HPDE6-E6E7 (cell line): ENCODE measurements at regions not wholly inside any gene's neighbourhood (a gene's known extent, or its start where the extent isn't known, plus 50 kb on each side); places are given as distances from the start of the nearest gene placed in this dataset.
"Not testable (repeated sequence)": the region's sequence is repeated elsewhere in the genome, so short reads cannot be mapped to it uniquely, and the experiment has no call there.

Source experiments
- DNase-seq: peaks from one replicate; pipeline ENCODE4 v3.0.0; 2011; ENCODE audit warnings: missing footprints; ENCODE audit errors: extremely low spot score

DNA sequence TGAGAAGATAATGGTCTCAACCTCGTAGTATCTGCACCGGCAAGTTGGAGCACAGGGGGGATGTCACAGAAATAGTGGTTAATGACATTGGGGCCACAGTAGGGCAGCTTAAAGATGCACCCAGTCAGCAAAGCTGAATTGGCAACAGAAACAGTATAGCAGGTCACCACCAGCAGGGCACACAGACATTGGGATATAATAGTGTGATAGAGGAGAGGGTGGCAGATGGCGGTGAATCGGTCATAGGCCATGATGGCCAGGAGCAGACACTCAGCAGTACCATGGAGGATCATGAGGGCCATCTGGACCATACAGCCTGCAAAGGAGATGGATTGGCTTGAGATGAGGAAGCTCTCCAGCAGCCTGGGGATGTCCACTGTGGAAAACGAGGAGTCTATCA, 106.0 kb upstream of the OR9Q1 start:
- no peak for DNase-seq

DNA sequence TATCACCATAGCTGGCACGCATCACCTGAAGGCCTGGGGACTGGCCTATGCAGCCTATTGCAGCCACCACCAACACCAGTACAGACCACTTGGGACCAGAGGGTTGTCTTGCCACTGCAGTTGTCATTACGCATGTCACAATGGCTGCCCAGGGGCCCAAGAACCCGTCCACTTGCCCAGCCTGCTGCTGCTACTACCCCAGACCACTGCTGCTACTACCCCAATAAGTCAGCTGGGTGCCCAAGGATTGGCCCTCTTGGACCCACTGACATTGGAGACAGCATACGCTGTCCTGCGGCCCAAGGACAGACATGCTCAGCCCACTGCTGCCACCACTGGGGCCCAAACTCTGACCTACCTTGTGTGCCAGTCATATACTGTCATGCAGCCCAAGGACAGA, 102.7 kb upstream of the OR9Q1 start:
- no peak for DNase-seq

DNA sequence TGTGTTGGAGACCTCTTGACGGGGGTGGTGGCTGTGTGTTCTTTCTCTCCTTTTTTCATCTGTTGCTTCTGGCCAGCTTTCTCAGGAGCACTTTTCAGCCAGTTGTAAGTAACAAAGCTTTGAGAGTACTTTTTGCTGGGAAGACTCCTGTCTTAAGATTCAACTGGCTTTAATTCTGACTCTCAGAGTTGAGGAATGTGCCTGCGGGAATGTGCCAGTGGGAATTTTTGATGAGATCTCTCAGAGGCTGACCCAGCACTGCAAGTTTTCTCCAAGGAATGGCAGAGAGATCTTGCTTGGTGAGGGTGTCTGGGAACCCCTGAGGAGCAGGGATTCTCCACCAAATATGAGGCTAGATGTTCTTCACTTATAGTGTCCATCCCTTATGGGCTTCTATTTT, 91.6 kb upstream of the OR9Q1 start:
- DNase-seq = no peak

DNA sequence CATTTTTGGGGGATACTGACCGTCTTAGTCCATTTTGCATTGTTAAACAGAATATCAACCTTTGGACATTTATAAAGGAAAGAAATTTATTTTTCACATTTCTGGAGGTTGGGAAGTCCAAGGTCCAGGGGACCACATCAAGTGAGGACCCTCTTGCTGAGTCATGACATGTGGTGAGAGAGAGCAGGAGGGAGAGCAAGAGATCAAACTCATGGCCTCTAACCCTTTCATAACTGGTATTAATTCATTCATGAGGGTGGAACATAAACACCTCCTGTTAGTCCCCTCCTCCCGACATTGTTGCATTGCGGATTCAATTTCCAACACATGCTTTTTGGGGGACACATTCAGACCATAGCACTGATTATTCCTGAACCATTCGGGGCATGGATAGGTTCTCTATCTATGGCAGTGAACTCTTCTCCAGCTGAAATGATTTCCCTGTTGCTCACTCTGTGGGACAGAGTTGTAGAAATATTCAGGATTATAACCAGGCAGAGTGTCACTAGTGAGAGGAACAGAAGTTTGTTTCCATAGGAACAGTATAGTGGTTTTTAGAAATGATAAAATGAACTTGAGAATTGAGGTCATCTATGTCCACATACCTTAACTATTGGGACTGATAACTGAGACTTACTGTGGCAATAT, 88.2 kb upstream of the OR9Q1 start:
- no peak for DNase-seq

DNA sequence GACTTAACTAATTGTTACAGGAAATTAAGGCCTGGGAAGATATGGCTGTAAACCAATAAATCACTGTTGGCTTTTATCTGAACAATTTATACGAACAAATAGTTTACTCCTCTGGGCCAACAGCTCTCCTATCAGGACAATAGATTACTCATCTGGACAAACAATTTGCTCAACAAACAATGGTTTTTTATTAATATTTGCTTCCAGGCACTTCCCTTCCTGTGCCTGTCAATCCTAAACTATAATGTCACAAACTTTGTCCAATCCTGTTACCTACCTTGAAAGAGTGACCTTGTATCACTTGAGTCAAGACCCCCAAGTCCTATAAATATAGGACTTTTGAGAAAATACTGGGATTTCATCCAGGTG, 87.6 kb upstream of the OR9Q1 start:
- no peak for DNase-seq

DNA sequence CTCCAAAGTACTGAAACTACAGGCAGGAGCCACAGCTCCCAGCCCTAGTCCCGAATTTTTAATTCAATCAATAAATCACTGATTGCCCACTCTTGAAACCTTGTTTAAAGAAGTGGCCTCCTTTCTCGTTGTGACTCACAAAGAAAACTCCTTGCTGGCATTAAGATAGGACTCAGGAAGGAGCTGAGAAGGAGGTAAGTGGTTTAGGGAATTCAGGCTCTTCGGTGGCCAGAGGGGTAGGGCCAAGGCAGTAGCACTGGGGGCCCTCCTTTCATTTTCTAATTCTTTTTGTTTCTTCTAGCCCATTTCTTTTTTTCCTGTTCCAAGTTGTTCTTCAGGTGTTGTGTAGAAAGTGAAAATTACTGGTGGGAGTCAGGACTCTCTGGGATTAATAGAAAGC, 86.2 kb upstream of the OR9Q1 start:
- DNase-seq = no peak

DNA sequence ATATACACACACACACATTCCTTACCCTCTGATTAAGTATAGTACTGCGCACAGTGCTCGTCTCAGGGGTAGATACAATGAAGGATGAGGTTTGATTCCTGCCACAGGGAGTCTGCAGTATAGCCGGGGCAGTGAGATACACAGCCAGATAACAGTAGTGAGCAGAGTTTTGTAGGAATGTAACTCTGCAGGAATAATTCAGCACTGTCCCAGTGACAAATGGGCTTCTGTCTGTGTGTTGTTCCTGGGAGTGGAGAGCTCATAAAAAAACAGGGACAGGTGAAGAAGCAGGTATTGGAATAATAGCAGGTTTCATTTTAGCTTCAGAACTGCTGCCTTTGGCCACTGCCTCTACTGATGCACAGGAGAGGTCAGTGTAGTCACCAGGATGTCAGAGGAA, 85.3 kb upstream of the OR9Q1 start:
- DNase-seq = no peak

DNA sequence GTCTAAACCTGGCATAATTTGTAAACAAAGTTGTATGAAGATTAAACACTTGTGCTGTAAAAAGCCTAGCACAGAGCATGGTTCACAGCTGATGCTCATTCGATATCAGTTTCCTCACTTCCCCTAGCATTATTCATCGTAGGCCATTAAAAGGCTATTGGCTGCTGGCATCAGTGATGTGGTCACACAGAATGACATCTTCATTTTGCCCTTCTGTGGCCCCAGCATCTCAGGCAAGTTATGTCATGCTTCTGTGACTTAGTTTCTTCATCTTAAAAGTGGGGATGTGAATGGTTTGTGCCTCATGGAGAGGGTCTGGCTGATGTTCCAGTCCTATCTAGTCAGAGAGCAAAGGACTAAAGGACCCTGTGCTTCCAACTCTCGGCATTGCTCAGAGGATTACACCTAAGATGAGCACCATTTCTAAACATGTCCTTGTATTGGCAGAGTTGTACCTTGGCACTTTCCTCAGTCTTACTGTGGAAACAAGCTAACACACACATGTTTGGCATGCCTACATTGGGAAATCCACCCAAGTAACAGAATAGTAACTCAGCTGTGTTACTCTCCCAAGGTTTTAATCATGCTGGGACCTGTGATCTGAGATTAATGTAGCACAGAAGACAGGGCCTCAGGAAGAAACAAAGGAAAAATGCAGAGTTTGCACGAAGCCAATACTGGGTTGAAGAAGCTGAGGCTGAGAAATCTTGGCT, 83.5 kb upstream of the OR9Q1 start:
- no peak for DNase-seq

DNA sequence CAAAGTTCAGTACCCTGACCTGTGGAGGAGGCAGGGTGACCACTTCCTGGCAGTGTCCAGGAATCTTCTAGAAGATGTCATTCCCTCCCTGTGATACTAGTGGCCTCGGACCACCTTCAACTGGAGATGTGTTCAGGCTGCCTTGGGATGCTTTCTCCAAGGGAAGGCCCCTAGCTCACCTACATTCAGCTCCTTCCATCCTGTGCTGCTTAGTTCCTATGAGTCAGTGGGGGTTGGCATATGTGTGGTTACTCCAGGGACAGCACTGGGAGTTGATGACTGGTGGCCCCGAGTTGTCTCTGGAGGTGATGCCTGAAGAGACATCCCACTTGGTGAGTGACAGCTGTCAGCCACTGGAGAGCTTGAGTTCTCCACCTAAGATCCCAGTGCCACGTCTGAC, 81.8 kb upstream of the OR9Q1 start:
- no peak for DNase-seq

DNA sequence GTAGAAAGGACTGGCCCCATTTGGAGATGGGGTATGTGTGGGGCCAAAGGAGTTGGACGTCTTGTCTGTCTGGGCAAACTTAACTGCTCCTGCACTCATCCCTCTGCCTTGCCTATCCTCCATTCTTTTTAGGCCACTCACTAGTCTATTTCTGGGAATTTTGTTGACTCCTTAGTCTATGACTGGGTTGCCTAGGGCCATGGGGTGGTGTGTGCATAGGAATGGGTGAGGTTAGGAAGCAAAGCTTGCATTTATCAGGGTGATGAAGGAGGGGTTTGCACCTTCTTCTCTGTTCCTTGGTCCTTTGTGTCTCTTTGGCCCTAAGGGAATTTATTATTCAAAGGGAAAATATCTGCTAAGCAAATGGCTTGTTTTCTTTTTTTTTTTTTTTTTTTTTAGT, 80.9 kb upstream of the OR9Q1 start:
- no peak for DNase-seq

DNA sequence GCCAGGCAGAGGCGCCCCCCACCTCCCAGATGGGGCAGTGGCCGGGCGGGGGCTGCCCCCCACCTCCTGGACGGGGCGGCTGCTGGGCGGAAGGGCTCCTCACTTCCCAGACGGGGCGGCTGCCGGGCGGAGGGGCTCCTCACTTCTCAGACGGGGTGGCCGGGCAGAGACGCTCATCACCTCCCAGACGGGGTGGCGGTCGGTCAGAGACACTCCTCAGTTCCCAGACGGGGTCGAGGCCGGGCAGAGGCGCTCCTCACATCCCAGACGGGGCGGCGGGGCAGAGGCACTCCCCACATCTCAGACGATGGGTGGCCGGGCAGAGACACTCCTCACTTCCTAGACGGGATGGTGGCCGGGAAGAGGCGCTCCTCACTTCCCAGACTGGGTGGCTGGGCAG, 79.9 kb upstream of the OR9Q1 start:
- not testable (repeated sequence) for DNase-seq

DNA sequence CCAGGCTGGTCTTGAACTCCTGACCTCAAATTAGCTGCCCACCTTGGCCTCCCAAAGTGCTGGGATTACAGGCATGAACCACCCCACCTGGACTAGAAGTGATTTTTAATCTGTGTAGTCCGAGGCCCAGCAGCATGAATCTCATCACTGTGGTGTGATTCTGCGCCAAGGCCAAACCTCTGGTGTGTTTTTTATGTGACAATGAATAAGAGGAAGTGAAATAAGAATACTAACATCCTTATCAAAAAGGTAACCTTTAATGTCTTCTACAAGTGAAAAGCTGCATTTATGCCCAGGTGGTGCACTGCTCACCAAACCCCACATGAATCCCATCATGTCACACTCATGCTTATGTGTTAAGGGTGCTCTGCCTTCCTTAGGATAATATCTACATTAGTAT, 77.1 kb upstream of the OR9Q1 start:
- DNase-seq = no peak

DNA sequence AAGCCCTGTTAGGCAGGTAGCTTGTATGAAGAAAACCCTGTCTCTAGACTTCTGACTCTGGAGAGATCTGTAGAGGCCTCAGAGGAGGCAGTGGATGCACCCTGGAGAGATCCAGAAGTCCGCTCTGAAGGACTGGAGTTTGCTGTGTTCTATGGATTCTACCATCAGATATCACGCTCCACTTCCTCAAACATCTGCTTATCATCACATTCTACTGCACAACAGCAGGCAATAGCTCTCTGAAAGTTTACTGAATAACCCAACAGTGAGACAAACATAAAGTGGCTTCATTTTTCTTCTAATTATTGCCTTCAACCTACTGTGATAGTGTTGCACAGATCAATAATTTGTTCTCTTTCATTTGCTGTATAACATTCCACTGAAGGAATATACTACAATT, 59.0 kb upstream of the OR9Q1 start:
- DNase-seq = no peak

DNA sequence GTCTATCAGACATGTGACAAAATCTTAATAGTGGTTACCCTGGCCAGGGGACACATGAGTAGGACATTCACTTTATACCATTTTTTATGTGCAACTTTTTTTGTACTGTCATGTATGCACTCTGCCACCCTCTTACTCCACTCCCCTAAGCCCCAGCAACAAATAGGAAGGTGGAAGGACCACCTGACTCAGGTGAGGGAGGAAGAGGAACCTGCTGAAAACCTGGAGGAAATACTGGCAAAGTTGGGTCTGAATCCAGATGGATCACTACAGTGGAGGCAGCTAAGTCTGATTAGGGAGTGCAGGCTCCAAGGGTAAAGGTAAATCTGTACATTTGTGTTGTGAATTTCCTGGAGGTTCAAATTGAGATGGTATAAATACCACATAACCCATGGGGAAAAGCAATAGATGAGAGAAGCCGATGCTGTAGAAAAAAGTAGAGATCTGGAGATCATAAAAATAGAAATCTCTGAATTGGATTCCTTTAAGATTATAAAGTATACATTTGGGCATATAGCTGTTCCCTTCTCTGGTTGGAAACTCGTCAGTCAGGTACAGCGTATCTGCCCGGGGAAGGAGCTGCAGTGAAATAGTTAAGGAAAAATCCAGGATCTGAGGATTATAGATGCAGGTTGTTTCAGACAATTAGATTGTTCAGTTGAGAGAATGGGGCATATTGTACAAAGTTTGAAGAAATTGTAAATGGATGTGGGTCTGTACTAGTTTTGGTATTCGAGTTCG, 52.2 kb upstream of the OR9Q1 start:
- DNase-seq = no peak

DNA sequence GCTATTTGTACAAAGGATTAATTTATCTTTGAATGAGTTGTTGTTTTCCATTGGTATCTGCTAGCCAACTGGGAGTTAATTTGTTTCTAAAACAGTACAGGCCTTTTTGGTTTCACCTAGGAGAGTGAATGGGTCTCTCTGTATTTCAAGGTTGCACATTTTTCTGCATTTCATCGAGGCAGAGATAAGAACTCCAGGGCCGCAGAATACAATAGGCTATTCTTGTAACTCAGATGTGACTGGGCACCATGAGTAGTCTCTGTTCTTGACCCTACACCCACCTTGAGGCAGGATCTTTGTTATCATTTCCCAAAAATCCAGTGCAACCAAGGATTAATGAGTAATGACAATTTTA, 51.7 kb upstream of the OR9Q1 start:
- DNase-seq = no peak
